ENCODE measurements at regions not wholly inside any gene's neighbourhood (a gene's known extent, or its start where the extent isn't known, plus 50 kb on each side); places are given as distances from the start of the nearest gene placed in this dataset.

DNA sequence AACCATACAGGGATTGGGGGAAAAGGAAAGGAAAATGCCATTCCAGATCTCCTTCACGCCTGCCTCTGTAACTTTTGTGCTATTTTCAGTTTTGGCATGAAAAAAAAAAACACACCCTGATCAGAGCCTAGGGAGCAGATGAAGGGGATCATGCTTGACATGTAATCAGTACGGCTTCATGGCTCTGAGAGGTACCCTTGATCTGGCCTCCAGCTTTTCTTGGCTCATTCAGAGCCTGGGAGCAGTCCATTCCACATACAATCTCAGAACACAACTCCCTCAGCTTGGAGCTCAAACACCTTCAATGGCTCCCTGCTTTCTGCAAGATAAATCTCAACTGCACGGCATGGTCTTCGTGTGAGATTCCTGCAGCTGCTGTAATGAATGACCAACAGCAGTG lies 422.8 kb upstream of the ZMIZ1 start:
- H3K4me1 ChIP-seq (replicated peaks in 1 of 2) = no peaks in the 10 kb centered on the region
- H3K4me3 ChIP-seq = no peak overlapping the region
- no peaks in the 10 kb centered on the region for H3K27me3 ChIP-seq
- H3K9me3 ChIP-seq (replicated peaks in 1 of 3) = no peaks in the 10 kb centered on the region
- intact Hi-C loops (cut with DNase I) = no loop called here
- 86 to 100% (median 94%) methylated on average over 2 to 4 of the region's 4 CpGs for WGBS, 4 donors
- DNase-seq = no peak
- TF ChIP-seq CTCF (IDR thresholded peaks at IDR 0.05) (no peak), POLR2A (IDR thresholded peaks at IDR 0.05) (no peak)
- H3K36me3 ChIP-seq (replicated peaks in 1 of 2) = no peaks in the 10 kb centered on the region
- H3K27ac ChIP-seq = no peak overlapping the region

- H3K36me3 ChIP-seq (replicated peaks in 1 of 2) = no peaks in the 10 kb centered on the region
- H3K4me3 ChIP-seq = no peak overlapping the region
- H3K4me1 ChIP-seq (replicated peaks in 1 of 2) = no peaks in the 10 kb centered on the region
- intact Hi-C loops (cut with DNase I) = no loop called here
- DNase-seq = no peak
- no peaks in the 10 kb centered on the region for H3K9me3 ChIP-seq (replicated peaks in 1 of 3)
- 78 to 83% (median 81%) methylated on average over 4 of the region's 4 CpGs for WGBS, 4 donors
- TF ChIP-seq POLR2A (IDR thresholded peaks at IDR 0.05) (no peak), CTCF (IDR thresholded peaks at IDR 0.05) (no peak)
- no peak overlapping the region for H3K27ac ChIP-seq
- H3K27me3 ChIP-seq = no peaks in the 10 kb centered on the region
Observed at GRCh38 chr10:78648256-78648860, 420.4 kb upstream of the ZMIZ1 start.

DNA sequence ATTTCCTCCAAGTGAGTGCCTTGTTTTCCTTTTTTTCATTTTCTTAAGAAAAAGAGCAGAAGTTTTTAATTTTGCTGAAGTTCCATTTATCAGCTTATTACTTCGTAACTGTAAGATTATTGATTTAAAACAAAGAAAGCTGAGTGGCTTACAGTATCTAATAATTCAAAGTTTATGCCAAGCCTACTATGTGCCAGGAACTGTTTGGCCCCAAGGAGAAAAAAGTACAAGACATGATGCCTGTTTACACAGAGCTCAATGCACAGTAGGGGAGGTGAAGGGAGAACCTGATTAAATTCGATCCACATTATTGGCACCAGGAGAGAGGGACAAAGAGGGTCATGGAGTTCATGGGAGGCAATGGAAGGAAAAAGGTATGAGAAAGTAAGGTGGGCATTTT lies 419.3 kb upstream of the ZMIZ1 start:
- Histone ChIP-seq H3K36me3 (replicated peaks in 1 of 2) (no peaks in the 10 kb centered on the region), H3K9me3 (replicated peaks in 1 of 3) (no peaks in the 10 kb centered on the region), H3K4me3 (no peak overlapping the region), H3K27ac (no peak overlapping the region), H3K4me1 (replicated peaks in 1 of 2) (no peaks in the 10 kb centered on the region), H3K27me3 (no peaks in the 10 kb centered on the region)
- TF ChIP-seq CTCF (IDR thresholded peaks at IDR 0.05) = no peak
- no peak for TF ChIP-seq POLR2A (IDR thresholded peaks at IDR 0.05)
- intact Hi-C loops (cut with DNase I) = no loop called here
- 77 to 90% (median 85%) methylated on average over 2 of the region's 2 CpGs for WGBS, 4 donors
- DNase-seq = no peak

GRCh38 chr10:78650122-78650521 lies 418.6 kb upstream of the ZMIZ1 start:
- DNase-seq = no peak
- H3K4me1 ChIP-seq (replicated peaks in 1 of 2) = no peaks in the 10 kb centered on the region
- H3K36me3 ChIP-seq (replicated peaks in 1 of 2) = no peaks in the 10 kb centered on the region
- intact Hi-C loops (cut with DNase I) = loop anchor here (10.0 kb wide), 3 partner anchors 425 to 605 kb away; no protein-coding TSS in a partner anchor
- TF ChIP-seq CTCF (IDR thresholded peaks at IDR 0.05) = no peak
- no peak for TF ChIP-seq POLR2A (IDR thresholded peaks at IDR 0.05)
- no peak overlapping the region for H3K4me3 ChIP-seq
- H3K9me3 ChIP-seq (replicated peaks in 1 of 3) = no peaks in the 10 kb centered on the region
- no peak overlapping the region for H3K27ac ChIP-seq
- no peaks in the 10 kb centered on the region for H3K27me3 ChIP-seq
